DND-41 (cell line): ENCODE measurements at regions not wholly inside any gene's neighbourhood (a gene's known extent, or its start where the extent isn't known, plus 50 kb on each side); places are given as distances from the start of the nearest gene placed in this dataset.

Experiments used
- EZH2 ChIP-seq: IDR thresholded peaks from 3 replicates; pipeline ENCODE4 v1.6.1; 2012; ENCODE audit warnings: borderline replicate concordance, low read depth, mild to moderate bottlenecking, moderate library complexity, low read length, inconsistent platforms; ENCODE audit not compliant: severe bottlenecking
- TF ChIP-seq, protein P1 (sequence below): IDR thresholded peaks from 2 replicates; pipeline ENCODE4 v1.5.1; 2012; ENCODE audit warnings: borderline replicate concordance, low read length, moderate library complexity, mild to moderate bottlenecking; ENCODE audit not compliant: poor library complexity, severe bottlenecking; ENCODE audit errors: extremely low read depth

- TF ChIP-seq, protein P1, sequence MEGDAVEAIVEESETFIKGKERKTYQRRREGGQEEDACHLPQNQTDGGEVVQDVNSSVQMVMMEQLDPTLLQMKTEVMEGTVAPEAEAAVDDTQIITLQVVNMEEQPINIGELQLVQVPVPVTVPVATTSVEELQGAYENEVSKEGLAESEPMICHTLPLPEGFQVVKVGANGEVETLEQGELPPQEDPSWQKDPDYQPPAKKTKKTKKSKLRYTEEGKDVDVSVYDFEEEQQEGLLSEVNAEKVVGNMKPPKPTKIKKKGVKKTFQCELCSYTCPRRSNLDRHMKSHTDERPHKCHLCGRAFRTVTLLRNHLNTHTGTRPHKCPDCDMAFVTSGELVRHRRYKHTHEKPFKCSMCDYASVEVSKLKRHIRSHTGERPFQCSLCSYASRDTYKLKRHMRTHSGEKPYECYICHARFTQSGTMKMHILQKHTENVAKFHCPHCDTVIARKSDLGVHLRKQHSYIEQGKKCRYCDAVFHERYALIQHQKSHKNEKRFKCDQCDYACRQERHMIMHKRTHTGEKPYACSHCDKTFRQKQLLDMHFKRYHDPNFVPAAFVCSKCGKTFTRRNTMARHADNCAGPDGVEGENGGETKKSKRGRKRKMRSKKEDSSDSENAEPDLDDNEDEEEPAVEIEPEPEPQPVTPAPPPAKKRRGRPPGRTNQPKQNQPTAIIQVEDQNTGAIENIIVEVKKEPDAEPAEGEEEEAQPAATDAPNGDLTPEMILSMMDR, result no peak
- no peak for TF ChIP-seq EZH2
These were observed 57.4 kb downstream of the PJA1 start for GRCh38 chrX:69107747-69108401.
